ENCODE measurements at regions not wholly inside any gene's neighbourhood (a gene's known extent, or its start where the extent isn't known, plus 50 kb on each side); places are given as distances from the start of the nearest gene placed in this dataset.

- TF ChIP-seq PKNOX1 (IDR thresholded peaks at IDR 0.05) (no peak), CTBP1 (IDR thresholded peaks at IDR 0.05; ENCODE audit: borderline replicate concordance) (no peak), TARDBP (IDR thresholded peaks at IDR 0.05) (no peak), ARNT (IDR thresholded peaks at IDR 0.05) (no peak), ELF4 (IDR thresholded peaks at IDR 0.05) (no peak), LEF1 (IDR thresholded peaks at IDR 0.05; ENCODE audit: borderline replicate concordance) (no peak), L3MBTL2 (conservative IDR thresholded peaks at IDR 0.05) (no peak), SUZ12 (IDR thresholded peaks at IDR 0.05) (no peak), FOXK2 (IDR thresholded peaks at IDR 0.05) (no peak), HDGF (IDR thresholded peaks at IDR 0.05; ENCODE audit: borderline replicate concordance) (no peak)
- no peak for DNase-seq (ENCODE audit: extremely low spot score)
- POLR2A ChIA-PET = no interaction called here
- CTCF ChIA-PET = no interaction called here
Measured at GRCh38 chr5:152274224-152274623, 130.9 kb downstream of the NMUR2 start.

DNA sequence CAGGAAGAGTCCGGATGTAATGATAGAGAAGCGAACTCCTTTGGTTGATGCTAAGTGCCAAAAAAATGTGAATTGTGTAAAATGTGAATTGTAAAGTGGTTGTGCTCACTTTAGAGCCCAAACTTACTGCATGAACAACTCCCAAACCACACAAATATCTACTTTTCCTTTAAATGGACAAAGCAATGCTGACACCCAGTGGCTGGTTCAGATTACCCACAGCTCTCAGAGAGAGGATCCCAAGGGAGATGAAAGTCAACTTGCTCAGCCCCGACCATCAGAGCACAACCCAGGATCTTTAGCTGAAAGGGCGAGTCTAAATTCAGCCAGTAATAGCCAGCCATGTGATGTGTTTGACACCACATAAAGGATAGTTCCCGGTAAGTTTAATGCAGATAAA lies 133.7 kb downstream of the NMUR2 start:
- TF ChIP-seq HDGF (IDR thresholded peaks at IDR 0.05; ENCODE audit: borderline replicate concordance) = no peak
- no peak for TF ChIP-seq SP1 (IDR thresholded peaks at IDR 0.05)
- no peak for TF ChIP-seq CTBP1 (IDR thresholded peaks at IDR 0.05; ENCODE audit: borderline replicate concordance)
- TF ChIP-seq SUZ12 (IDR thresholded peaks at IDR 0.05) = no peak
- TF ChIP-seq NFRKB (IDR thresholded peaks at IDR 0.05) = no peak
- TF ChIP-seq TARDBP (IDR thresholded peaks at IDR 0.05) = no peak
- no peak for TF ChIP-seq FOXK2 (IDR thresholded peaks at IDR 0.05)
- DNase-seq (ENCODE audit: extremely low spot score) = peak; percentile 21
- ChIA-PET CTCF (no interaction called here), POLR2A (no interaction called here)

DNA sequence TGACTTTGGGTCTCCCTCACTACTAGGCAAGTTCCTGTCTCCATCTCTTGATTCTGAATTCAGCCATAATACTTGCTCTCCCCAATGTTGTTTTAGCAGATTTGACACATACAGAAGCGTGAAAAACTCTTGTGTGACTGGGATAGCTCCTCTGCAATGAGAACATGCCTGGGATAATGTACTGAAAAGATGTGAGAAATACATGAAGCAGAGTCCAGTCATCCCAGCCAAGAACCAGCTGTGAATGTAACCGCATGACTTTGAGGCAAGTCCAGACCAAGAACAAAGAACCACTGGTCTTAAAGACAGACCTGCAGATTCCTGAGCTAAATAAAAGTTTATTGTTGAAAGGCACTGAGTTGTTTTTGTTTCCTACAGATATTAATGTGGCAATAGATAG lies 135.0 kb downstream of the NMUR2 start:
- DNase-seq (ENCODE audit: extremely low spot score) = no peak
- POLR2A ChIA-PET = no interaction called here
- CTCF ChIA-PET = no interaction called here
- TF ChIP-seq CTBP1 (IDR thresholded peaks at IDR 0.05; ENCODE audit: borderline replicate concordance) = no peak
- no peak for TF ChIP-seq ARNT (IDR thresholded peaks at IDR 0.05)
- no peak for TF ChIP-seq FOXM1 (IDR thresholded peaks at IDR 0.05; ENCODE audit: borderline replicate concordance)

GRCh38 chr5:152269533-152269932 lies 135.5 kb downstream of the NMUR2 start:
- DNase-seq (ENCODE audit: extremely low spot score) = no peak
- CTCF ChIA-PET = no interaction called here
- POLR2A ChIA-PET = no interaction called here
- TF ChIP-seq L3MBTL2 (conservative IDR thresholded peaks at IDR 0.05) (no peak), CTBP1 (IDR thresholded peaks at IDR 0.05; ENCODE audit: borderline replicate concordance) (no peak), FOXK2 (IDR thresholded peaks at IDR 0.05) (no peak), NFRKB (IDR thresholded peaks at IDR 0.05) (no peak), TARDBP (IDR thresholded peaks at IDR 0.05) (no peak), ZNF384 (IDR thresholded peaks at IDR 0.05) (no peak), PKNOX1 (IDR thresholded peaks at IDR 0.05) (no peak), FOXM1 (IDR thresholded peaks at IDR 0.05; ENCODE audit: borderline replicate concordance) (no peak), ELF4 (IDR thresholded peaks at IDR 0.05) (no peak), BHLHE40 (IDR thresholded peaks at IDR 0.05; ENCODE audit: borderline replicate concordance) (no peak), HDGF (IDR thresholded peaks at IDR 0.05; ENCODE audit: borderline replicate concordance) (no peak), SP1 (IDR thresholded peaks at IDR 0.05) (no peak), SUZ12 (IDR thresholded peaks at IDR 0.05) (no peak), FOXA1 (IDR thresholded peaks at IDR 0.05) (no peak), LEF1 (IDR thresholded peaks at IDR 0.05; ENCODE audit: borderline replicate concordance) (no peak), ARNT (IDR thresholded peaks at IDR 0.05) (no peak)

- ChIA-PET CTCF (no interaction called here), POLR2A (no interaction called here)
- no peak for TF ChIP-seq FOXK2 (IDR thresholded peaks at IDR 0.05)
- no peak for DNase-seq (ENCODE audit: extremely low spot score)
Measured at GRCh38 chr5:152264645-152265254, 140.3 kb downstream of the NMUR2 start.

GRCh38 chr5:152262667-152263066 lies 142.4 kb downstream of the NMUR2 start:
- TF ChIP-seq FOXA1 (IDR thresholded peaks at IDR 0.05) (no peak), SP1 (IDR thresholded peaks at IDR 0.05) (no peak), TARDBP (IDR thresholded peaks at IDR 0.05) (no peak), FOXM1 (IDR thresholded peaks at IDR 0.05; ENCODE audit: borderline replicate concordance) (no peak), HDGF (IDR thresholded peaks at IDR 0.05; ENCODE audit: borderline replicate concordance) (no peak), FOXK2 (IDR thresholded peaks at IDR 0.05) (no peak), BHLHE40 (IDR thresholded peaks at IDR 0.05; ENCODE audit: borderline replicate concordance) (no peak), ZNF384 (IDR thresholded peaks at IDR 0.05) (no peak), ELF4 (IDR thresholded peaks at IDR 0.05) (no peak)
- ChIA-PET POLR2A (no interaction called here), CTCF (no interaction called here)
- no peak for DNase-seq (ENCODE audit: extremely low spot score)

GRCh38 chr5:152260940-152261339 lies 144.1 kb downstream of the NMUR2 start:
- TF ChIP-seq CTBP1 (IDR thresholded peaks at IDR 0.05; ENCODE audit: borderline replicate concordance) = no peak
- TF ChIP-seq FOXA1 (IDR thresholded peaks at IDR 0.05) = no peak
- no peak for TF ChIP-seq FOXK2 (IDR thresholded peaks at IDR 0.05)
- TF ChIP-seq PKNOX1 (IDR thresholded peaks at IDR 0.05) = no peak
- no peak for TF ChIP-seq ZNF384 (IDR thresholded peaks at IDR 0.05)
- no peak for TF ChIP-seq FOXM1 (IDR thresholded peaks at IDR 0.05; ENCODE audit: borderline replicate concordance)
- no peak for TF ChIP-seq L3MBTL2 (conservative IDR thresholded peaks at IDR 0.05)
- TF ChIP-seq ARNT (IDR thresholded peaks at IDR 0.05) = no peak
- no peak for TF ChIP-seq LEF1 (IDR thresholded peaks at IDR 0.05; ENCODE audit: borderline replicate concordance)
- no peak for TF ChIP-seq BHLHE40 (IDR thresholded peaks at IDR 0.05; ENCODE audit: borderline replicate concordance)
- TF ChIP-seq TARDBP (IDR thresholded peaks at IDR 0.05) = no peak
- TF ChIP-seq SP1 (IDR thresholded peaks at IDR 0.05) = no peak
- TF ChIP-seq SUZ12 (IDR thresholded peaks at IDR 0.05) = no peak
- no peak for TF ChIP-seq ELF4 (IDR thresholded peaks at IDR 0.05)
- TF ChIP-seq NFRKB (IDR thresholded peaks at IDR 0.05) = no peak
- TF ChIP-seq HDGF (IDR thresholded peaks at IDR 0.05; ENCODE audit: borderline replicate concordance) = no peak
- no peak for DNase-seq (ENCODE audit: extremely low spot score)
- CTCF ChIA-PET = no interaction called here
- POLR2A ChIA-PET = no interaction called here
